Spleen (tissue), 7 donors: ENCODE measurements at regions not wholly inside any gene's neighbourhood (a gene's known extent, or its start where the extent isn't known, plus 50 kb on each side); places are given as distances from the start of the nearest gene placed in this dataset.

ENCODE experiments used
- POLR2A ChIP-seq, 3 donors: fragments of 450-650 bp; IDR thresholded peaks; one replicate each; pipeline ENCODE4 v1.5.1; 2017; ENCODE audit warnings: antibody characterized with exemption in 3 of 3, mild to moderate bottlenecking in 1 of 3
- POLR2AphosphoS5 ChIP-seq, 3 donors: sonication (generic); formaldehyde crosslinking; IDR thresholded peaks; one replicate each; pipeline ENCODE4 v1.5.1; 2017; ENCODE audit warnings: antibody characterized with exemption in 3 of 3
- TF ChIP-seq, protein P1 (sequence below), 11 experiments: fragments of 200-600 bp in 7 of 11; fragments of 450-650 bp in 4 of 11; sonication (generic) in 4 of 11; IDR thresholded peaks in 8 of 11; conservative IDR thresholded peaks in 3 of 11; 1 replicate in 7 of 11; 2 replicates in 4 of 11; pipeline versions ENCODE4 v1.4.0 to v1.8.0; 2016 to 2021; ENCODE audit warnings: antibody characterized with exemption in 11 of 11, inconsistent platforms in 4 of 11, mild to moderate bottlenecking in 1 of 11
- donor health status: DM: no; HTN: no; CAD: no; lungs with moderate emphysema.
- donor health status: DM: no; HTN: no; CAD: no.
- donor health status: DM: no; HTN: no; CAD: no.

DNA sequence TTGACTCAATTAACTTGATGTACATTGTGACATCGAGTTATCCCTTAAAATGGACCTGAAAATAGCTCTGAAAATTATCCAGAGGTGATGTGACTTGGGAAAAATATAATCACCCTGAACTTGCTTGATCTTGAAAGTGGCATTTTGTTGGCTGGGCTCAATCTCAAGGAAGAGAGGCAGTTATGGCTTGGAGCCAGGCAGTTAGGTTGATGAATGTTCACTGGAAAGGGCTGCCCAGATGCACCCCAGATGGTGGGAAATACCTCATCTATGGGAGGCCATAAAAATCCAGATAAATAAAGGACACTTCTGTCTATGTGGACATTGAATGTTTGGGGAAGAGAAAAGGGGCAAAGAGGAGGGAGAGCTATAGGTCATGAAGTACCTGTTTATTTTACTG is 55.7 kb upstream of the OR5AN1 start:
- TF ChIP-seq POLR2A (IDR thresholded peaks at IDR 0.05), result no peak
- TF ChIP-seq, protein P1, sequence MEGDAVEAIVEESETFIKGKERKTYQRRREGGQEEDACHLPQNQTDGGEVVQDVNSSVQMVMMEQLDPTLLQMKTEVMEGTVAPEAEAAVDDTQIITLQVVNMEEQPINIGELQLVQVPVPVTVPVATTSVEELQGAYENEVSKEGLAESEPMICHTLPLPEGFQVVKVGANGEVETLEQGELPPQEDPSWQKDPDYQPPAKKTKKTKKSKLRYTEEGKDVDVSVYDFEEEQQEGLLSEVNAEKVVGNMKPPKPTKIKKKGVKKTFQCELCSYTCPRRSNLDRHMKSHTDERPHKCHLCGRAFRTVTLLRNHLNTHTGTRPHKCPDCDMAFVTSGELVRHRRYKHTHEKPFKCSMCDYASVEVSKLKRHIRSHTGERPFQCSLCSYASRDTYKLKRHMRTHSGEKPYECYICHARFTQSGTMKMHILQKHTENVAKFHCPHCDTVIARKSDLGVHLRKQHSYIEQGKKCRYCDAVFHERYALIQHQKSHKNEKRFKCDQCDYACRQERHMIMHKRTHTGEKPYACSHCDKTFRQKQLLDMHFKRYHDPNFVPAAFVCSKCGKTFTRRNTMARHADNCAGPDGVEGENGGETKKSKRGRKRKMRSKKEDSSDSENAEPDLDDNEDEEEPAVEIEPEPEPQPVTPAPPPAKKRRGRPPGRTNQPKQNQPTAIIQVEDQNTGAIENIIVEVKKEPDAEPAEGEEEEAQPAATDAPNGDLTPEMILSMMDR (IDR thresholded peaks at IDR 0.05 in 8 of 11, conservative IDR thresholded peaks at IDR 0.05 in 3 of 11), result no peak
- TF ChIP-seq POLR2AphosphoS5 (IDR thresholded peaks at IDR 0.05), result no peak
